Stimulated activated CD8-positive, alpha-beta memory T cell treated with anti-CD3 and anti-CD28 coated beads, Interleukin-12 subunit alpha, Interleukin-12 subunit beta, amount 100 ng/mL, for 1 hour (primary cell): ENCODE measurements at regions not wholly inside any gene's neighbourhood (a gene's known extent, or its start where the extent isn't known, plus 50 kb on each side); places are given as distances from the start of the nearest gene placed in this dataset.
"Not testable (repeated sequence)": the region's sequence is repeated elsewhere in the genome, so short reads cannot be mapped to it uniquely, and the experiment has no call there.

Experiments
- DNase-seq: peaks from one replicate; pipeline ENCODE4 v3.0.0-alpha.2; 2020; ENCODE audit warnings: low read depth

- no peak for DNase-seq
Observed at GRCh38 chr18:40365526-40365925, 1589.5 kb upstream of the PIK3C3 start.

GRCh38 chr18:40360558-40360957 is 1594.5 kb upstream of the PIK3C3 start:
- no peak for DNase-seq

- no peak for DNase-seq
Observed at GRCh38 chr18:40357536-40357935, 1597.5 kb upstream of the PIK3C3 start.

- no peak for DNase-seq
Observed at GRCh38 chr18:40356168-40356567, 1598.9 kb upstream of the PIK3C3 start.

GRCh38 chr18:40355726-40356125 is 1599.3 kb upstream of the PIK3C3 start:
- no peak for DNase-seq

- DNase-seq = no peak
Observed at GRCh38 chr18:40348196-40348595, 1606.8 kb upstream of the PIK3C3 start.

- no peak for DNase-seq
Observed at GRCh38 chr18:40347261-40347660, 1607.8 kb upstream of the PIK3C3 start.

GRCh38 chr18:40346146-40346545 is 1608.9 kb upstream of the PIK3C3 start:
- DNase-seq = no peak

GRCh38 chr18:40341701-40342100 is 1613.3 kb upstream of the PIK3C3 start:
- no peak for DNase-seq

GRCh38 chr18:40338284-40338683 is 1616.8 kb upstream of the PIK3C3 start:
- DNase-seq = no peak

- no peak for DNase-seq
Observed at GRCh38 chr18:40326985-40327384, 1628.0 kb upstream of the PIK3C3 start.

GRCh38 chr18:40325988-40326387 is 1629.0 kb upstream of the PIK3C3 start:
- no peak for DNase-seq

- no peak for DNase-seq
Observed at GRCh38 chr18:40314199-40314598, 1640.8 kb upstream of the PIK3C3 start.

- no peak for DNase-seq
Observed at GRCh38 chr18:40313030-40313642, 1641.9 kb upstream of the PIK3C3 start.

GRCh38 chr18:40307627-40308026 is 1647.4 kb upstream of the PIK3C3 start:
- DNase-seq = no peak

GRCh38 chr18:40296717-40297413 is 1658.2 kb upstream of the PIK3C3 start:
- no peak for DNase-seq

- DNase-seq = no peak
Observed at GRCh38 chr18:40292985-40293710, 1661.9 kb upstream of the PIK3C3 start.

GRCh38 chr18:40283560-40283959 is 1671.5 kb upstream of the PIK3C3 start:
- no peak for DNase-seq

- DNase-seq = not testable (repeated sequence)
Observed at GRCh38 chr18:40281356-40281755, 1673.7 kb upstream of the PIK3C3 start.

GRCh38 chr18:40274618-40275196 is 1680.3 kb upstream of the PIK3C3 start:
- DNase-seq = no peak

- DNase-seq = no peak
Observed at GRCh38 chr18:40272630-40273231, 1682.3 kb upstream of the PIK3C3 start.

- no peak for DNase-seq
Observed at GRCh38 chr18:40259115-40259835, 1695.8 kb upstream of the PIK3C3 start.
